ENCODE measurements at regions not wholly inside any gene's neighbourhood (a gene's known extent, or its start where the extent isn't known, plus 50 kb on each side); places are given as distances from the start of the nearest gene placed in this dataset.
A peak's percentile ranks its signal among the peaks of the same experiment; 100 is the strongest.
"Not testable (repeated sequence)": the region's sequence is repeated elsewhere in the genome, so short reads cannot be mapped to it uniquely, and the experiment has no call there.

DNA sequence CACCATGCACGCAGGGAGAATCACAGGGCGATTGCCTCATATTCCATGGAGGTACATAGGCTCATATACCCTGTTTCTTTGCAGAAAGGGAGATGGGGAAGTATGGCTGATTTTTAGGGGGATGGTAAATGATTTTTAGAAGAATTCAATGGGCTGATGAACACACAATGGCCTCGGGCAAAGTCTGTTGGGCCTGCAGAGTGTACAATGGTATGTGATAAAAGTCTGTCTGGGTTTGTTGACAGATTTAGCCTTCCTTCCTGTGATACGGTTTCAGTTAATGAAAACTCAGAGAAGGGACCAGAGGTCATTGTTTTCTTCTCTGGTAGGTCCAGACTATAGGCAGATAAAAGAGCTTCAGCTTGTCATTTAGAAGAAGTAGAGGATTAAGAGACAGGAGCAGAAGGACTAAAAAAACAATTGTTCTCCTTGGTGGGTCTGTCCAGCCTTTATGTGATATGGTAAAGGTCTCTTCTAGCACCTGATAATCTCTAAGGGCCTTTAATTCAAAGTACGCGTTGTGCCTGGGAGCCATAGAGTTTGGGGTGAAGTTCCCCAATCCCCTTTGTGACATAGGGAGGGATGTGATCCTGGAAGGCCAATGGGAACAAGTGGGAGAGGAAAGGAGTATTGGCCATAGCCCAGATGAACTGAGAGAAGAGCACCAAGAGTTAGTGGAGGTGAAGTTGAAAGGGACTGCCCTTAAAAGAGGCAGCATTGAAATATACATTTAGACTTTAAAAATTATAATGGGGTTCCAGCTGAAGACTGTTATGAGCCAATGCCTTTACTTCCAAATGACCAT, 107.5 kb upstream of the SERPINE2 start:
- DNase-seq (ENCODE audit: low read depth) = no peak

DNA sequence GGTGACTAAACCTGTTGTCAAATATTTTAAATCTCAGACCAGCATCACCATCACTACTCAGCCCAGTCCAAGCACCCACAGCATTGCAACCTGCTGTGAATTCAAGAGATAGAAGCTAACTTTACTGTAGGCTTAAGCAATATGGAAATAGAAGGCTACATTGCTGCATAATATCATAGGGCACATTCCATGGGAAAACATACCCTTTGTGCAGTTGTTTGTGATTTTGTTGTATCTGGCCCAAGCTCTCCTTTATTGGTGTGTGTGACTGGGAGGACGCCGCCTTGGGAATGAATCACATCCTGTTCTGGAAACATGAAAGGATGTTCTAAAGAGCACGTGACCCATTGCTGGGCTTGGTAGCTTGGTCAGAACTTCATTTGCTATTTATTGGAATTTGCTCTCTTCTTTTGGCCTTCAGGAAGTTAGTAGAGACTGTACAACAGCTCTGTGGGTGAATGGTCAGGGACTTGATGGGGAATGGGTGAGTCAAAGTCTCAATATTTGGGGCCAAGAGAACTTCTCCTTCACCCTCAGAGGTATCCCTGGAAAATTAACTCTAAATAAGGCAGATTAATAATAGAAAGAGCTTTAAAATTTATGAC, 106.8 kb upstream of the SERPINE2 start:
- DNase-seq (ENCODE audit: low read depth) = peak; percentile 69

DNA sequence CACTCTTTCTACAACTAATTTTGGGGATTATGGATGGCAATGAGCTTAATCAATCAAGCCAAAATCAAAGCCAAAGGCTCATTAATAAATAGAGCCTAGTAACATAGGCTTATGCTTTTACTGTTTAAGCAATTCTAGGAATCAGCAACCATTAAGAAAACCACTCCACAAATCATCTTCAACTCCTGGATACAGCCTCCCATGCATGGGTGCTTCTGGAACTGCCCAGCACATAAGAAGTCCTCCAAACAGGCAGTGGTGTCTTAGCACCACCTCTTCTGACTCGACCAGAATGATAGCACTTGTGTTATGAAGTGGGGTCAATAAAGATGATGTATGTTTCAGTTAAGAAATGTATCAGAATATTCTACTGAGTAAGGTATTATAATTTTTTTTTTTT, 104.4 kb upstream of the SERPINE2 start:
- no peak for DNase-seq (ENCODE audit: low read depth)

DNA sequence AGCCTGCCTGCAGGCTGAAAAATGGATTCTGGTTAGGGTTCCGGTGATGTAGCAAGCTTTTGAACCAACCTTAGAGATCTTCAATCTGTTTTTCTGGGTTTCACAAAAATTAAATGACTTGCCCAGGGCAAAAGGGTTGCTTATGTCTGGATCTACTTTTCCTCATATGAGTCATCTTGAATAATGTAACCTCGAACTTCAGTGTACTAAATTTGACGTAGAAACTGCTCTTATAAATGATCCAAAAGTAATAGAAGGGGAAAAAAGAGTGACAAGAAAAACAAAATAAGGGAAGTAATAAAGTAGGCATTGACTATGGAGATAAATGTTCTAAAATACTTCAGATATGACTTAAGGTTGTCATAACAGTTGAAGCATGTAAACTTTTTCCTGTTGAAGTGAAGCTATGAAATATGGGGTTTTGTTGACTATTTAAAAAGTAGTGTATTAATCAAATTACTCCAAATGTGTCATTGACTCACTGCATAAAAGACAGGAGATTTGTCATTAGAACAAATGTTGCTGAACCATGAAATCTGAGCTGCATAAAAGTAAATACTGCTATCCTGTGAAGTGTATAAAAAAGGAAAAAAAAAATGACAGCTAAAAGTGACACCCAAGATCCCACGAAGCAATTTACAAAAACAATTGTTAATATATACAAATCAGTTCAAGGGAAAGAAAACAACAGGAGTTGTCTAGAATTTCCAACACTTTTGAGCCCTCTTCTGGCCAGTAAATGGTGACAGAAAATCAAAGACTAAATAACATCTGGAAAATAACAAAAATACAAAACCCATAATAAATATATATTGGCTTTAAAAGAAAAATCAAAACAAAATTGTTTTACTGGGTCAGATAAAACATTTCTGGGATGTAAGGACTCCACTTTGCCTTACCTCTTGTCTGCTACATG, 103.6 kb upstream of the SERPINE2 start:
- DNase-seq (ENCODE audit: low read depth) = peak; percentile 74

DNA sequence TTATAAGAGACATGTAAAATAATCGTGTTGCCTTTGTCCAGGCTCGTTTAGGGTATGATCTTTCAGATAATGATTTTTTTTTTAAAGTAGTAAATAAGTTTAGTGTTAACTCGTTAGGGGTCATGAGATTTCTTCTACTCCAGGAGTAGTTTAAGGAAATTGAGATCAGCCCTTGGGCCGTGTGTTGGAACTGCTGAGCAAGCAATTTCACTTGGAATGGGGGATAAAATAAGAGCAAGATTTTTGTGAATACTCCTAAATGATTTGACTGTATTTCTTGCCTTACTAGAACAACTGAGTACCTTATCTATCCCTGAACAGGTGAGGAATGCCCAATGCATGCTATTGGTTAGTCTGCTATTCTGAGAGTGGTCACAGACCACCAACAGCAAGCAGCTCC, 102.2 kb upstream of the SERPINE2 start:
- no peak for DNase-seq (ENCODE audit: low read depth)

DNA sequence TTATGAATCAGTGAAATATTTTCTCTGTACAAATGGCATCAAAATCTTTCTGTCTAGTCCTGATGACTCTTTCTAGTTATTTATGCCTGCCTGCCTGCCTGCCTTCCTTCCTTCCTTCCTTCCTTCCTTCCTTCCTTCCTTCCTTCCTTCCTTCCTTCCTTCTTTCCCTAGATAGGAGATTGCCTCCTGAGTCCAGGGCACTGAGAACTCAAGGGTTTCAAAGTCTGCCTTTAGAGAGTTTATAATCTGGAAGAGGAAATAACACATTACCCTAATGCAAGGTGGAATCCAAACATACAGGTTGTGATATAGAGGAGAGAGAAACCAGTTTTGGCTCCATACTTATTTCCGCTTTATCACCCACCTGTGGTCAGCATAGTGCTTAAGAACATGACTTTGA, 98.1 kb upstream of the SERPINE2 start:
- no peak for DNase-seq (ENCODE audit: low read depth)

DNA sequence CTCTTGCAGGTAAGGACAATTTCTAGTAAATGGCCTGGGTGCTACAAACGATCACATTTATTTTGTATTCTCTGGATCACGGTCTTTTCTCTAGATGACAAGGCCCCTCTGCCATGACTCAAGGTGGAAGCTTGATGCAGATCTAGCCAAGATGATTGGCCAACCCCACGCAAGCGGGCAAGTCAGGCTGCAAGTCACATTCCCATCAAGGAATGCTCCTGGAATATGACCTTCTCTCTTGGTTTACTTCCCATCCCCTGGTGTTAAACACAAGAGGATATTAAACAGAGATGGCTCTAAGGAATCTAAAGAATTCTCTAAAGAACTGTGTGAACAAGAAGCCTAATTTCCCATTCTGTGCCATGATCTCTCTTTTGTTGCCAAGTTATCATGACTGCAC, 97.3 kb upstream of the SERPINE2 start:
- DNase-seq (ENCODE audit: low read depth) = peak; percentile 14

DNA sequence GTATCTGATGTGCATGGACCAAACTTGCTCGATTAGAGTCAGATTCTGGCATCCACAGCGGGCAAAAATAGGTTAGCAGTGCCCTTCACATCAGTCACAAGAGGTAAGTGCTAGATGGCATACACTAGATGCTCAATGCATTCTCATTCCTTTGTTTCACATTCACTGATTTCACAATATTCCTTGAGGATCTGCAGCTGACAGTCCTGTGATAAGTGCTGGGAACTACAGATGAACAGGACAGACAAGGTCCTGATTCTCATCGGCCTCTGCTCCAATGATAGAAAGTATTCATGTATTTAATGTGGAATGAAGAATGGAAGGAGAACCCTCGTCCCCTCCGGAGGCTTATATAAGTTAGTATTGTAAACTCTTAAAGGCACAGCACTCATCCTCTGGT, 96.8 kb upstream of the SERPINE2 start:
- DNase-seq (ENCODE audit: low read depth) = no peak

DNA sequence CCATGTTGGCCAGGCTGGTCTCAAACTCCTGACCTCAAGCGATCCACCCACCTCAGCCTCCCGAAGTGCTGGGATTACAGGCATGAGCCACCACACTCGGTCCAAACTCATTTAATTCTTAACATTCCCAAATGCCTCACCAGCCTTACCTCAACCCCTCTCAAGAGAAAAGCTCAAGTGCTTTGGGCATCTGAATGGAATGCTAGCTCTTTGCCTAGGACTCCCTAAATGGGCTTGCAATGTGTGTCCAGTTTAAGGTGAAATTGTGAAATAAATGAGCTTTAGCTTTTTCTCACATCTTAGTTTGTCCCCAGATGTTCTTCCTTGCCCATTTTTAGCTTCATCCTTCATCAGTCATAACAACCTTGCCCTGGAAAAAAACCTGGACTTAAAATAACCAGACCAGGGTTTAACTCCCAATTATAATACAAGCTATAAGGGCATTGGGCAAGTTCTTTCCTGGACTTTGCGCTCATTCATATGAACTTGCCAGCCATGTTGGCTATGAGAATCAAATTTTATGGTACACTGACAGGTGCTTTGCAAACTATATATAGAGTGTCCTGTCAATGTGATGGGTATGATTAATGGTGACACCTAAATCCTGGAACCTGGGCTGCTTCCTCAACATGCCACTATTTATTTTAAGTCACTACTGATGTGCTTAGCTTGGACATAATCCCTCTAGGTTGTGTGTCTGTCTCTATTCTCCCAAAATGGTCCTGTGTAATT, 95.1 kb upstream of the SERPINE2 start:
- no peak for DNase-seq (ENCODE audit: low read depth)

DNA sequence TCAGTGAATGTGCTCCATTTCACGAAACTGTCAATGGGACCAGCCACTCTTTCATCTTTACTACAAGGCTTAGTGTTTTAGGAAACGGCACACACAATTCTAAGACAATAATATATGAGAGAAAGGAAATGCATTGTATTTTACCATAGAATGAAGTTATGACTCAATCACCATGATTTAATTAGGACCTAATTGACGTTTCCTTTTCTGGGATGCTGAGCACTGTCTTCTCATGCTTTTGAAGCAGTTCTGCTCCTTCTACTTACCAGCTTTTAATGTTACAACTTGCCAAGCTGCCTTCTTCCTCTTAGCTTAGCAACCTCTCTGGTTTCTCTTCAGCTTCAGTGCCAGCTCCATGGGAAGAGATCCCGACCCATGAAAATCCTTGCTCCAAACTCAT, 94.3 kb upstream of the SERPINE2 start:
- no peak for DNase-seq (ENCODE audit: low read depth)

DNA sequence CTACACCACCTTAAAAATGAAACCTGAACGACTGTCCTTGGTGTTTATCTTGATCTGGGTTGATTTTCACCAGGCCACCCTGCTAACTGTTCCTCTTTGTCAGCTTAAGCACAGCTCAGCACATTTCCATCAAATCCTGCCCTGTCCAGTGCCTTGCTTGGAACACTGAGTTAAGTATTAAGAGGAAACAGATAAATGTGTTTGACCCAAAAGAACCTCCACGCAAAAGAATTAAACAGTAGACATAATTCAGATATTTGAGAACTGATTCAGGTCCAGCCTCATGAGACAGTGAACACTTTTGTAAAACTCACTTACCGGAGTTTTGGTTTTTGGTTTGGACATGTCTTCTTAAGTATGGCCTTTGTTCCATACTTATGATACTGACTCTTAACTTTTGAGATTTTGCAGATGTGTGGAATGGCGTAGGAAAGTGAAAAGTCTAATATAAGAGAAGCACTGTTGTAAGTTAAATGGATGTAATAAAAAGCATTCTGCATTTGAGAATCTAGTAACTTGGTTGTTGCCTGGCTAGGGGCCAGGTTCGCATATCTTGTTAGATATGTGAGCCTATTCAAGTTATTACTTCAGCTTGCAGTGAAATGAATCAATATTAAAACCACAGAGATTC, 88.9 kb upstream of the SERPINE2 start:
- no peak for DNase-seq (ENCODE audit: low read depth)

DNA sequence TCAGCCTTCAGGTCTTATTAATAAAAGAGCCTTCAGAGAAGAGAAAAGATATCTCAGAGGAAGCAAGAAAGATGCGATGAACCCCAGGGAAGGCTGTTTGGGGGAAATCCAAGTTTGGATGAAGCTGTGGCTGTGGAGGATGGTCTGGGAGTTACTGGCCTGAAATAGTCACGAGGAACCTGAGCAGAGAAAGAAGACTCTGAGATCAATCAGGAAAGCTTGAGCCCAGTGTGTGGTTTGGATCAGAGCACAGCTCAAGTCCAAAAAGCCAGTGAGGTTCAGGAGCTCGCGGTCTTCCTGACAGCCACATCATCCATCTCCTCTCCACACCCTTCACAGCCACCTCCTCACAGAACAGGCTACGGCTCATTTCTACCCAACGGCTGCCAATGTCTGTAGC, 87.4 kb upstream of the SERPINE2 start:
- no peak for DNase-seq (ENCODE audit: low read depth)

DNA sequence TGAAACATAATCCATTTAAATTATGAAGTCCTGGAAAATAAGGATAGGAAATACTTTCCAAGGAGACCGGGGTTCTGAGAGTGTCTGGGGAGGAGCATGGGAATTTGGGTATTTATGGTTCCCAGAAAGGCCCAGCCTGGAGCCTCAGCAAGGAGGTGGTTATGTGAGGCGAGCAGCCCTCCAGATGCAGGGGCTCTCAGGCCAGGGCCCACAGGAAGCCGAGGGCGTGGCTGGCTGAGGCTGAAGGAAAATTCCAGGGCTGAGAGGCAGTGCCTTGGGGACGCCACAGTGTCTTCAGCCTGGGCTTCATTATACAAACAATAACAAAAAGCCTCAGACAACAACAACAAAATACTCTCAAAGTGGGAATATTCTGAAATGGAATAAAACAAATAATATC, 86.9 kb upstream of the SERPINE2 start:
- no peak for DNase-seq (ENCODE audit: low read depth)

DNA sequence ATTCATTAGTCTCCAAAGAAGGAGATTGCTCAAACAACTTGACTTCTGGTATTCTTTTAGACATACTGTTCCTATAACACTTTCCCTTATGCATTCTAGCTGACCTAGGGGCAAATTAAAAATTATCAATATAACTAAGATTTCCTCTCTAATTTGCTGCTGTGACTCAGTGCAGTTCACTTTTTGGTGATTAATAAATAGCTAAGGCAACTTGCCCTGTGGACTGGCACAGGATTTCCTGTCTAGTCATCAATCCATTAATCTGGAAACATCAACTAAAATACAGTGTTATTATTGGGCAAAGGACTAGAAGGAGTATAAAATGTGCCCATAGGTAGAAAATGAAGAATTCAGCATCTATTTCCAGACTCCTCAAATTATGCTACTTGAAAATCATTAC, 83.5 kb upstream of the SERPINE2 start:
- no peak for DNase-seq (ENCODE audit: low read depth)

DNA sequence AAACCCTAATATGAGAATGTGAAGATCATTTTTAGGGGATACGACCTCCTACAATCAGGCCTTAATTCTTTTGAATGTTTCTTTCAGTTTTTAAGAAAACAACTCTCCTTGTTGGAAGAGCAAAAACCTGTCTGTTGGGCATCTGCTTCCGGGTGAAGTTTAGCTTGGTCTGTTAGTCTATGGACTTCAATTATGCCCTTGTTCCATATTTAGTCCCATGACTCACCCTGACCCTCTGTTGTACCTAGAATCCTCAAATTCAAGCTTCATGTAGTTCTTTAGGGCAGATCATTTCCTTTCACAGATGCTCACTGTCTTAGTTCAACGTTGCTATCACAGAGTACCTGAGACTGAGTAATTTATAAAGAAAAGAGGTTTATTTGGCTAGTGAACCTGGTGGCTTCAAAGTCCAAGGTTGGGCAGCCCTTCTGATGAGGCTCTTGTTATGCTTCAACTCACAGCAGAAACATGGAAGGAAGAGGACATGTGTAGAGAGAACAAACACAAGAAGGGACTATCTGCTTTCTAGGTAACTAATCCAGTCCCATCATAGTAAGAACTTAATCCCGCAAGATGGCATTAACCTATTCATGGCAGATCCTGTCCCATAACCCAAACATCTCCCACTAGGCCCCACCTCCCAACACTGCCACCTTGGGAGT, 82.5 kb upstream of the SERPINE2 start:
- DNase-seq (ENCODE audit: low read depth) = no peak

DNA sequence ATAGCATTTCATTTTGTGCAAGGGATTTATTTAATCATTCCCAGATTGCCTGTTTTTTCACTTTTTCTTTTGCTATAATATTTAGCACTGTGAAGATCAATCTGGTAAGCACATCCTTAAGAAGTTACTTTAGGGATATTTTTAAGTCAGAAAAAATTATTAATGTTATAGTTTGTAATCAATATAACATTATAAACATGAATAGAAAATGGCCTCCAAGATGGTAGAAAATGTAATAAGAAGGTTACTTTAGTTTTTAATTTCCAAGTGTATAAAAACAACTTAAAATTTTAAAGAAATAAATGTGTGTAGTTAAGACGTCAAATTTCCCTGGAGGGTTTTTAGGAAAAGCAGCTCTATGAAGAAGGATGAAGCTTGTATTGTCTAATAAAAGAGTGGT, 81.9 kb upstream of the SERPINE2 start:
- DNase-seq (ENCODE audit: low read depth) = no peak

DNA sequence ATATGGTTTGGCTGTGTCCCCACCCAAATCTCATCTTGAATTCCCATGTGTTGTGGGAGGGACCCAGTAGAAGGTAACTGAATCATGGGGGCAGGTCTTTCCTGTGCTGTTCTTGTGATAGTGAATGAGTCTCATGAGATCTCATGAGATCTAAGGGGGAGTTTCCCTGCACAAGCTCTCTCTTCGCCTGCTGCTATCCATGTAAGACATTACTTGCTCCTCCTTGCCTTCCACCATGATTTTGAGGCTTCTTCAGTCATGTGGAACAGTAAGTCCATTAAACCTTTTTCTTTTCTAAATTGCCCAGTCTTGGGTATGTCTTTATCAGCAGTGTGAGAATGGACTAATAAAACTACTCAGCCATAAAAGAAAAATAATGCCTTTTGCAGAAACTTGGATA, 80.8 kb upstream of the SERPINE2 start:
- not testable (repeated sequence) for DNase-seq (ENCODE audit: low read depth)

DNA sequence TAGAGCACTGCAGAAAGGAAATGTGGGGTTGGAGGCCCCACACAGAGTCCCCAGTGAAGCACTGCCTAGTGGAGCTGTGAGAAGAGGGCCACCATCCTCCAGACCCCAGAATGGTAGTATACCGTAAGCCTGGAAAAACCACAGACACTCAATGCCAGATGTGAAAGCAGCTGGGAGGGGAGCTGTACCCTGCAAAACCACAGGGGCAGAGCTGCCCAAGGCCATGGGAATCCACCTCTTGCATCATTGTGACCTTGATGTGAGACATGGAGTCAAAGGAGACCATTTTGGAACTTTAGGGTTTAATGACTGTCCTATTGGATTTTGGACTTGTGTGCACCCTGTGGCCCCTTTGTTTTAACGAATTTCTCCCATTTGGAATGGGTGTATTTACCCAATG, 75.3 kb upstream of the SERPINE2 start:
- no peak for DNase-seq (ENCODE audit: low read depth)

DNA sequence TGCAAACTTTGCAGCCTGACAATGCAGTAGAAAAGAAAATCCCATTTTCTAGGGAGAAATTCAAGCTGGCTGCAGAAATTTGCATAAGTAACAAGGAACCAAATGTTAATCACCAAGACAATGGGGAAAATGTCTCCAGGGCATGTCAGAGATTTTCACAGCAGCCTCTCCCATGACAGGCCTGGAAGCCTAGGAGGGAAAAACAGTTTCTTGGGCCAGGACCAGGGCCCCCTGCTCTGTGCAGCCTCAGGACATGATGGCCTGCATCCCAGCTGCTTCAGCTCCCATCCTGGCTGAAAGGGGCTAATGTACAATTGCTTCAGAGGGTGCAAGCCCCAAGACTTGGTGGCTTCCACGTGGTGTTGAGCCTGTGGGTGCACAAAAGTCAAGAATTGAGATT, 74.8 kb upstream of the SERPINE2 start:
- not testable (repeated sequence) for DNase-seq (ENCODE audit: low read depth)

DNA sequence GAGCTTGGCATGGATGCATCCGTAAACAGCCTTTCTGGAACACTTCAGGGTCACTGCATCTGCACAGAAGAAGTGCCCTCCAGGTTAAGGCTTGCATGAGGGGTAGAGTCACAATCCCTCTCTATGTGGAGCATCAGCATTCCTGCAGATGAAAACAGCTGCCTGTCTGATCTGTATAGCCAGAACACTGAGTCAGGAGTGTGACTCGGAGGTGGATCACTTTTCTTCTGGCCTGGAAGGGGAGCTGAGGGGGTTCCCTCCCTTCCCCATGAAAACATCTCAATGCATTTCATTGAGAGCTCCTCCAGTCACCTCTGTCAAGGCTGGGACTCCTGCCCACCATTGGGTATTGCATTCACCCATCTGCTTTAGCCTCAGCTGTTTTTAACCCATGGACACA, 72.5 kb upstream of the SERPINE2 start:
- DNase-seq (ENCODE audit: low read depth) = peak; percentile 14

DNA sequence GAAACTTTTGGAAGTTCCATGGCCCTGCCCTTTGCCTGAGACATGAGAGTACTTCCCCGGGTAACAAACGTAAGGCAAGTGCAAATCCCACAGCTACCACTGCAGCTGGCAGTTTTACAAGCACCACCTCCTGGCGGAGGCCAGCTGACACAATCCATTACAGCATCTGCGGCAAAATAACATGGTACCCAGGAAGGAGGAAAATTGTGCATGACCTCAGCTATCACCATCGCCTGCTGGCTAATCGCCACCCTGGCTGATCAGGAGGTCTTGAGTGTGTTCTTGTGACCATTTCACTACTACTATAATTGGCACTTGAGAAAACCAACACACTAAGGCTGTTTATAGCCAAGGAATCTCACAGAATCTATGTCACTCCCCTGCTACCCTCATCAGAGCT, 71.7 kb upstream of the SERPINE2 start:
- no peak for DNase-seq (ENCODE audit: low read depth)
